GM04504 (cell line): ENCODE measurements at regions not wholly inside any gene's neighbourhood (a gene's known extent, or its start where the extent isn't known, plus 50 kb on each side); places are given as distances from the start of the nearest gene placed in this dataset.

Experiments
- DNase-seq: peaks from one replicate; pipeline ENCODE4 v3.0.0-alpha.2; 2012; ENCODE audit warnings: low read depth

DNA sequence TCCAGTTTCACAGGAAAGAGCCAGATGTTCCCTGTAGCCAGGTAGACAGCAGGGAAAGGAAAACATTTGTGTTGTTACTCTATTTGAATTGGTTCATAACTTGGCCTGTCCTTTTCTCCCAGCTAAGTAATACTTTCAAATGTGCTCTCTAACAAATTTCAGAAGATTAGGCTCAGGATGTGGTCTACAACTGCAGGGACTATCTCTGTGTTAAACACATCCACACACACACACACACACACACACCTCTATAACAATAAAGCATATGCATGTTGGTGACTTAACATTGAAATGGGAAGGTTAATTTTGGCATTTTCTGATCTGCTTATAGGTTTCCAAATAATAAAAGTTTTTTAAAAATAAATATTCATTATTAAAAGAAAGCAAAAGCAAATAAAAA, 316.0 kb upstream of the ARGLU1 start:
- no peak for DNase-seq

DNA sequence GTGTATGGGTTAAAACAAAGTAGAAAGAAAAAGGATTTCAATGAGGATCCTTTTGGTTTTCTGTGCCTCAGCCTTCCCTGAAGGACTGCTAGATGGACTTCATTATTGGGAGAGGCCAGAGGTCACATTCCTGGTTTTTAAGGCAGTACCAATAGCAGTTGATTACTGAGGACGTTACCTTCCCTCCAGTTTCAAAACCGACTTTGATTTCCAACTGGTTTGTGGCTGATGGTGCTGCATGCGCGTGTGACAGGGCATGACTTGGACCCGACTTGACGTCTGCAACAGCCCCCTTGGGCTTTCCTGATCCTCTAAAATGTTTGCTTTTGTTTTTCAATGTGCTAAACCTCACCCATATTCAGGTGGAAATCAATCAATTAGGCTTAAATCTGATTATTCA, 314.3 kb upstream of the ARGLU1 start:
- DNase-seq: no peak

- no peak for DNase-seq
Measured at GRCh38 chr13:106879806-106880205, 311.9 kb upstream of the ARGLU1 start.

GRCh38 chr13:106874323-106874722, 306.4 kb upstream of the ARGLU1 start:
- no peak for DNase-seq

GRCh38 chr13:106873810-106874209, 305.9 kb upstream of the ARGLU1 start:
- no peak for DNase-seq

DNA sequence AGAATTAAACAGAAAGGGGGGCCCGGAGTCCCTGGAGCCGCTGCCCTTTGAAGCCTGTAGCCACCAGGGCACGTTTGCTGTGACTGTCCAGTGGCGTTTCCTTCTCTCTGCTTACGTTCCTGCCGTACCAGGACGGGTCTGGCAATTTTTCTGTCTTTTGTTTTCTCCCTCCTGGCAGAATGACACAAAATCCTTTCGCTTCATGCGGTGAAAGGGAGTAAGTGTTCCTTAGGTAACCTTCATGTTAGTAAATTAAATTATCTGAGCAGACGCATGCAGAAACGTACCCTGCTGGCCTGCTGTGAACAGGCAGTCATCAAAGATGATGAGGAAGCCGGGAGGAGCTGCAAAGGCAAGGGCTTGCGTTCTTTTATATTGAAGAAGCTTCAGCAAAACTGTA, 299.3 kb upstream of the ARGLU1 start:
- no peak for DNase-seq

- no peak for DNase-seq
Measured at GRCh38 chr13:106865716-106866440, 297.9 kb upstream of the ARGLU1 start.

- DNase-seq: no peak
Measured at GRCh38 chr13:106859533-106859904, 291.6 kb upstream of the ARGLU1 start.

GRCh38 chr13:106858903-106859532, 291.1 kb upstream of the ARGLU1 start:
- DNase-seq: no peak

DNA sequence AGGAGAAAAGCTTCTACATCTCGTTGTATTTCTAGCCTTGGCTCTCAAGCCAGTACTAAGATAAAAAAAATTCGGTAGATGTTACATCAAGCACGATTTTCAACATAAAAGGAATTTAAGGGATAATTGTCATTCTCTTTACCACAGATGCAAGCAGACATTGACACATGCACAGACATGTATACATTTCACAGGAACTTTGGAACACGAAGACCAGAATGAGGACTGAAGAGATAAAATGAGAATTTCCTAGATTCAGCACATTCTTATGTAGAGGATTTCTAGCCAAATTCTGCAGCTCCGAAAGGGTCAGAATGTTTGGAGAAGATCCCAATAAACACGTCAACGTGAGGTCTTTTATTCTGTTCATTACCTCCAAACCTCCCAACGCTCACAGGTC, 284.5 kb upstream of the ARGLU1 start:
- no peak for DNase-seq

DNA sequence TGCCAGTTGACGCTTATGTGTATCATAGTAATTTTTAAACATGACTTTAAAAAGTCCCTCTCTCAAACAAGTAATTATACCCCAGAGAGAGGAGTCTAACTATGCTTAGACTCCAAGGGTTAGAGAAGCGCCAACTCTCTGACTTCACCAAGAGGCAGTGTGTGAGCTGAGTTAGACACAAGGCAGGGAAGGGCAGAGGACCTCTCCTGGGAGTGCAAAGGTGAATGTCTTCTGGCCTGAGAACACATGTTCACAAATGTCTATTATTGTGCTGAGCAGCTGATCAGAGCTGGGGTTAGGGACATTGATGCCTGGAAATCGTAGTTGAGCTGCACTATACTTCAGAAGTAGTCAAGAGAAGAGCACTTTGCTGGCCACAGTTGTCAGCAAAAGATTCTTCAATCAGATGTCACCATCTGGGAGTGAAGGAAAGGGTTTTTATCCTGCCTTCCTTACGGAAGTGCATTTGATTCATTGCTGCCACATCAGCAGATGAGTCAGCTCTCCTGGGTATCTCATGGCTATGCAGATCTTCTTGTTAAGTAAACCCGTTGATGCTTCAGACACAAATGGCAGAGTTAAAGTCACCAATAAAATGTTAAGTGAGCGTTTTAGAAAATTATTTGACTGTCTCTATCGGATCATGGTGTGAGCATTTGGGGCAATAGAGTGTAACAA, 283.2 kb upstream of the ARGLU1 start:
- no peak for DNase-seq

GRCh38 chr13:106846571-106847448, 278.9 kb upstream of the ARGLU1 start:
- DNase-seq: no peak

GRCh38 chr13:106836186-106836802, 268.4 kb upstream of the ARGLU1 start:
- DNase-seq: no peak

- DNase-seq: no peak
Measured at GRCh38 chr13:106835477-106835876, 267.5 kb upstream of the ARGLU1 start.

DNA sequence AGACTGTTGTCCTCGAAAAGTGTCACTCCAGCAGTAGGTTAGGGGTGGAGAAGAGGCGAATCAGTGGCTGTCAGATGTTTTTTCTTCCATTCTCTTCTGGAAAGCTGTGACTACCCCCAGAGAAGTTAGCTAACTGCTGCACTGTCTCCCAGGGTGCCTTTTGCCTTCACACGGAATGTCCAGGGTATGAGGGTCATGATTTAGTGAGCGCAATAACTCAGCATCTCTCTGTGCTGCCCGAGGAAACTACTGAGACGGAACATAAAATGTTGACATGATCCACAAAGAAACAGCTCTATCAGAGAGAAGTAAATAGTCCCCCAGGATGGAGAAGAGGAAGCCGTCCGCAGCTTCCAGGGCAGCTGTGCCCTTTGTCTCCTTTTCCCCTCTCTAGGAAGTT, 254.0 kb upstream of the ARGLU1 start:
- DNase-seq: no peak

GRCh38 chr13:106819413-106820180, 251.7 kb upstream of the ARGLU1 start:
- DNase-seq: no peak

DNA sequence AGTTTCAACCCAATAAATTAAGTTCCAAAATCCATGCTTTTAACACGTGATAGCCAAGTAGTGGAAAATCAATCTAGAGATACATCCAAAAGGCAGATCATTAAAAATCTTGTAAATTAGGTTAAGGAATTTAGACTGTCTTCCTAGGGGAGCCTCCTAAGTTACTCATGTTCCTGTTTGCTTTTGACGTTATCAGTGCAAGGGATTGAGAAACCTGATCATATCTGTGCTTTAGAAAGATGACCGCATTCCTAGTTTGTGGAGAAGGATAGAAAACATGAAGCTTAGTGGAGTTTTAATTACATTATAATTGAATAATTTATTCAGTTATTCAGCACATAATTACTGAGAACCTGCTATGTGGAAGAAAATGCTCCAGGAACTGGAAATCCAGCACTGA, 251.0 kb upstream of the ARGLU1 start:
- DNase-seq: no peak

DNA sequence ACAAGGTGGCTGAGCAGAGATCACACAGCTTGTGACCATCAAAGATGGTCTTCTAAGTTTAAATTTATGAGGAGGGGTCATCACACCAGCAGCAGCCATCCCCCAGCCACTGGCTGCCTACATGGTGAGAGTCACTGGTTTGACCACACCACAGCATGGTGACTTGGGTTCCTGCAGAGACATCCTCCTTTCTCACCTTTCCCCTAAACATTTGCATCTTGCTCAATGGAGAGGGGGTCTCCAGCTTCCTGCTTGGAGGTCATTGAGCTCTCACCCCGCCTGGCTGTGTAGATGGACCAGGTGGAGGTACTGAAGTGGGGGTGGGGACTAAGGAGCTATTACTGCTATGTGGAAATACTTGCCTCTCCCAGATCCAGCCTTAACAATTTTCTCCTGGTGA, 247.6 kb upstream of the ARGLU1 start:
- no peak for DNase-seq

GRCh38 chr13:106814463-106814862, 246.5 kb upstream of the ARGLU1 start:
- DNase-seq: no peak

GRCh38 chr13:106810069-106810468, 242.1 kb upstream of the ARGLU1 start:
- DNase-seq: no peak

GRCh38 chr13:106804991-106805390, 237.1 kb upstream of the ARGLU1 start:
- no peak for DNase-seq
